Right lobe of liver (tissue), 6 donors: ENCODE measurements at regions not wholly inside any gene's neighbourhood (a gene's known extent, or its start where the extent isn't known, plus 50 kb on each side); places are given as distances from the start of the nearest gene placed in this dataset.

ENCODE experiments used
- ATAC-seq, 4 donors: fragments of 200-7000 bp; cut with Tn5 transposase; one replicate each; pipeline ENCODE4 v1.9.1; 2020; ENCODE audit warnings: mild to moderate bottlenecking in 4 of 4, moderate library complexity in 4 of 4
- DNase-seq, 3 donors: peaks; one replicate each; pipeline ENCODE4 v3.0.0-alpha.2; 2020
- H3K27ac ChIP-seq, 3 donors: fragments of 200-600 bp; one replicate each; pipeline ENCODE4 v1.8.0; 2022
- H3K27me3 ChIP-seq, 2 donors: fragments of 200-600 bp; one replicate each; pipeline ENCODE4 v1.8.0; 2022
- H3K36me3 ChIP-seq, 4 donors: fragments of 200-600 bp; sonication (generic) in 1 of 4; one replicate each; pipeline versions ENCODE4 v1.5.1 to v1.8.0; 2017 to 2022; ENCODE audit warnings: control low read depth in 1 of 4
- H3K4me1 ChIP-seq, 4 donors: fragments of 200-600 bp; sonication (generic) in 1 of 4; one replicate each; pipeline versions ENCODE4 v1.5.1 to v1.8.0; 2017 to 2022; ENCODE audit warnings: control low read depth in 1 of 4
- H3K4me3 ChIP-seq, 3 donors: fragments of 200-600 bp; one replicate each; pipeline ENCODE4 v1.8.0; 2022
- H3K9me3 ChIP-seq, 4 donors: fragments of 200-600 bp; sonication (generic) in 1 of 4; one replicate each; pipeline versions ENCODE4 v1.5.1 to v1.8.0; 2017 to 2022; ENCODE audit warnings: control low read depth in 1 of 4
- POLR2A ChIP-seq: fragments of 450-650 bp; IDR thresholded peaks from one replicate; pipeline ENCODE4 v1.6.1; 2017; ENCODE audit warnings: antibody characterized with exemption, mild to moderate bottlenecking
- WGBS: methylation state at CpG from one replicate; pipeline ENCODE4 v1.1.6; 2018; ENCODE audit warnings: low coverage, low lambda C conversion rate; ENCODE audit not compliant: insufficient coverage; ENCODE audit errors: missing lambda C conversion rate; 5-methylcytosine and 5-hydroxymethylcytosine counted together
- intact Hi-C, 2 donors: fragments of 100-400 bp; cut with DNase I; formaldehyde crosslinking; loops; one replicate each; pipeline versions ENCODE4 v1.11.2 to v1.14.1; 2022
- small RNA-seq, 2 experiments: library from RNA; depleted of rRNA; stranded (forward); fragments of <200 nt; gene quantifications; one replicate each; pipeline ENCODE3, GENCODE V24; 2016
- TF ChIP-seq, protein P1 (sequence below), 4 donors: fragments of 200-600 bp in 3 of 4; fragments of 450-650 bp in 1 of 4; IDR thresholded peaks; one replicate each; pipeline versions ENCODE4 v1.5.1 to v1.8.0; 2016 to 2022; ENCODE audit warnings: antibody characterized with exemption in 4 of 4, mild to moderate bottlenecking in 2 of 4
- donor health status: DM: no; HTN: yes; CAD: no.
- donor health status: DM: no; HTN: no; CAD: no.
- donor health status: DM: no; HTN: no; CAD: no.
- donor health status: DM: no; HTN: yes; CAD: no.
- donor health status: DM: no; HTN: yes; CAD: no.

DNA sequence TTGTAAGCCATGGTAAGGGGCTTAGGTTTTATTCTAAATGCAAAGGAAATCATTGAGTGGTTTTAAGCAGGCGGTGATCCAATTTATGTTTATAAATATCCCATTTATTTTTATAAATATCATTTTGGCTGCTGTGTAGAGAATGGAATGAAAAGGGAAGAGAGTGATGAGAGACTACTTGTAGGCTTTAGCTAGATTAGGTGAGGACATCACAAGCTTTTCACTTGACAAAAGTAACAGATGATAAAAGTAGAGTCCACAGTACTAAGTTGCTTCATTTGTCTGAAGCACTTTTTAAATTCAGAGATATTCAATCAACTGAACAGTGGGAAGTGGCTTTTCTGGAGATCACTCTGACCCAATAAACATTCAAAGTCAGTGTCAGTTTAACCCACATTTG, 65.4 kb upstream of the FSHR start:
- Histone ChIP-seq H3K36me3 (no peaks in the 10 kb centered on the region), H3K27ac (no peak overlapping the region), H3K4me1 (no peaks in the 10 kb centered on the region), H3K27me3 (no peaks in the 10 kb centered on the region), H3K4me3 (no peak overlapping the region), H3K9me3 (no peaks in the 10 kb centered on the region)
- TF ChIP-seq POLR2A, result no peak
- TF ChIP-seq, protein P1, sequence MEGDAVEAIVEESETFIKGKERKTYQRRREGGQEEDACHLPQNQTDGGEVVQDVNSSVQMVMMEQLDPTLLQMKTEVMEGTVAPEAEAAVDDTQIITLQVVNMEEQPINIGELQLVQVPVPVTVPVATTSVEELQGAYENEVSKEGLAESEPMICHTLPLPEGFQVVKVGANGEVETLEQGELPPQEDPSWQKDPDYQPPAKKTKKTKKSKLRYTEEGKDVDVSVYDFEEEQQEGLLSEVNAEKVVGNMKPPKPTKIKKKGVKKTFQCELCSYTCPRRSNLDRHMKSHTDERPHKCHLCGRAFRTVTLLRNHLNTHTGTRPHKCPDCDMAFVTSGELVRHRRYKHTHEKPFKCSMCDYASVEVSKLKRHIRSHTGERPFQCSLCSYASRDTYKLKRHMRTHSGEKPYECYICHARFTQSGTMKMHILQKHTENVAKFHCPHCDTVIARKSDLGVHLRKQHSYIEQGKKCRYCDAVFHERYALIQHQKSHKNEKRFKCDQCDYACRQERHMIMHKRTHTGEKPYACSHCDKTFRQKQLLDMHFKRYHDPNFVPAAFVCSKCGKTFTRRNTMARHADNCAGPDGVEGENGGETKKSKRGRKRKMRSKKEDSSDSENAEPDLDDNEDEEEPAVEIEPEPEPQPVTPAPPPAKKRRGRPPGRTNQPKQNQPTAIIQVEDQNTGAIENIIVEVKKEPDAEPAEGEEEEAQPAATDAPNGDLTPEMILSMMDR (IDR thresholded peaks at IDR 0.05), result no peak
- intact Hi-C loops, result no loop called here
- 63% methylated on average over 1 of the region's 1 CpG for WGBS
- ATAC-seq (no peak), DNase-seq (no peak)

DNA sequence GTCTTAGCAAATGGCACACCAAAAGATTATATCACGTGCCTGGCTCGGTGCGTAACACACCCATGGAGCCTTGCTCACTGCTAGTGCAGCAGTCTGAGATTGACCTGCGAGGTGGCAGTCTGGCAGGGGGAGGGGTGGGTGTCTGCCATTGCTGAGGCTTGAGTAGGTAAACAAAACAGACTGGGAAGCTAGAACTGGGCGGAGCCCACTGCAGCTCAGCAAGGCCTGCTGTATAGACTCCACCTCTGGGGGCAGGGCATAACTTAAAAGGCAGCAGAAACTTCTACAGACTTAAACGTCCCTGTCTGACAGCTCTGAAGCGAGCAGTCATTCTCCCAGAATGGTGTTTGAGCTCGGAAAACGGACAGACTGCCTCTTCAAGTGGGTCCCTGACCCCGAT, 55.9 kb upstream of the FSHR start:
- no peak for ATAC-seq
- no peaks in the 10 kb centered on the region for H3K4me1 ChIP-seq
- H3K27ac ChIP-seq, result no peak overlapping the region
- no peak overlapping the region for H3K4me3 ChIP-seq
- no peaks in the 10 kb centered on the region for H3K36me3 ChIP-seq
- 42% methylated on average over 7 of the region's 10 CpGs for WGBS
- no peak for DNase-seq
- intact Hi-C loops, result no loop called here
- H3K27me3 ChIP-seq, result no peaks in the 10 kb centered on the region
- no peak for TF ChIP-seq POLR2A
- TF ChIP-seq, protein P1 (IDR thresholded peaks at IDR 0.05), result no peak
- no peaks in the 10 kb centered on the region for H3K9me3 ChIP-seq

DNA sequence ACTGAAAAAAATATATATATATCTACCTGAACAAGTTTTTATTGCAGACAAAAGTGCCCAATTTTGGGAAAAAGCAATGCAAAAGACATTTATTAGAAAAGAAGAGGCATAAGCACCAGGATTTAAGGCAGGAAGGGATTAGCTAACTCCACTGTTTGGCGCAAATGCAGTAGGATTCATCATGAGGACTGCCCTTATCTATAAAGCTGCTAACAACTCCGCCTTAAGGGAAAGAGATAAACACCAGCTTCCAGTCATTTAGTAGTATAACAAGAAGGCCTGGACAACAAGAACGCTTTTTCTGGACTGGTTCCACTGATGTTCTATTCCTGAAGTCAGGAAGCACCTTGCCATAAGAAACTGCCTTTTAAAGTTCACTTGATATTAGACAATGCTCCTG, 52.9 kb upstream of the FSHR start:
- H3K36me3 ChIP-seq, result no peaks in the 10 kb centered on the region
- no peak for ATAC-seq
- H3K27me3 ChIP-seq, result no peaks in the 10 kb centered on the region
- no peak overlapping the region for H3K27ac ChIP-seq
- no peak overlapping the region for H3K4me3 ChIP-seq
- no peaks in the 10 kb centered on the region for H3K9me3 ChIP-seq
- intact Hi-C loops, result no loop called here
- no peaks in the 10 kb centered on the region for H3K4me1 ChIP-seq
- 52% methylated on average over 3 of the region's 3 CpGs for WGBS
- DNase-seq, result no peak
- TF ChIP-seq, protein P1 (IDR thresholded peaks at IDR 0.05), result no peak
- TF ChIP-seq POLR2A, result no peak

Small RNA genes in the stretch of these regions (small RNA-seq; reads per million reads assigned to genes)
- 0 to 0.19 reads per million in 2 experiments for gene RNU6-439P
